Uterus (tissue), 3 donors: ENCODE measurements at regions not wholly inside any gene's neighbourhood (a gene's known extent, or its start where the extent isn't known, plus 50 kb on each side); places are given as distances from the start of the nearest gene placed in this dataset.
"Not testable (repeated sequence)": the region's sequence is repeated elsewhere in the genome, so short reads cannot be mapped to it uniquely, and the experiment has no call there.

Experiments used
- DNase-seq, 2 donors: peaks; one replicate each; pipeline ENCODE4 v3.0.0-alpha.2; 2019 to 2020
- H3K27ac ChIP-seq, 2 donors: fragments of 200-600 bp; sonication (generic); 1 replicate in 1 of 2; 2 replicates in 1 of 2; pipeline ENCODE4 v1.5.1; 2016 to 2018
- H3K27me3 ChIP-seq, 2 donors: fragments of 200-600 bp; sonication (generic); one replicate each; pipeline ENCODE4 v1.5.1; 2018 to 2019; ENCODE audit warnings: control low read depth in 1 of 2
- H3K36me3 ChIP-seq, 2 donors: fragments of 200-600 bp; sonication (generic); one replicate each; pipeline ENCODE4 v1.5.1; 2019; ENCODE audit warnings: control low read depth in 1 of 2
- H3K4me1 ChIP-seq, 2 donors: fragments of 200-600 bp; sonication (generic); one replicate each; pipeline ENCODE4 v1.5.1; 2018 to 2019; ENCODE audit warnings: control low read depth in 1 of 2
- H3K4me3 ChIP-seq, 2 donors: fragments of 200-600 bp; sonication (generic); 1 replicate in 1 of 2; 2 replicates in 1 of 2; pipeline ENCODE4 v1.5.1; 2018 to 2019; ENCODE audit warnings: mild to moderate bottlenecking in 1 of 2
- H3K9me3 ChIP-seq, 2 donors: fragments of 200-600 bp; sonication (generic); one replicate each; pipeline ENCODE4 v1.5.1; 2019; ENCODE audit warnings: control low read depth in 1 of 2
- CTCF ChIP-seq, 4 experiments: fragments of 200-600 bp in 2 of 4; fragments of 450-650 bp in 2 of 4; sonication (generic) in 2 of 4; IDR thresholded peaks; one replicate each; pipeline ENCODE4 v1.5.1; 2016 to 2019; ENCODE audit warnings: antibody characterized with exemption in 4 of 4, mild to moderate bottlenecking in 2 of 4, moderate library complexity in 1 of 4
- POLR2A ChIP-seq, 2 donors: fragments of 450-650 bp; IDR thresholded peaks; one replicate each; pipeline ENCODE4 v1.6.1; 2016; ENCODE audit warnings: antibody characterized with exemption in 2 of 2, mild to moderate bottlenecking in 1 of 2, moderate library complexity in 1 of 2
- intact Hi-C: fragments of 100-400 bp; cut with DNase I; formaldehyde crosslinking; loops from one replicate; pipeline ENCODE4 v1.15.1; 2023; ENCODE audit warnings: low total_unique reads
- donor health status: DM: yes; HTN: yes; CAD: no.

- no peak overlapping the region for H3K4me3 ChIP-seq
- H3K4me1 ChIP-seq: no peaks in the 10 kb centered on the region
- H3K36me3 ChIP-seq: no peaks in the 10 kb centered on the region
- H3K9me3 ChIP-seq: no peaks in the 10 kb centered on the region
- intact Hi-C loops: no loop called here
- no peaks in the 10 kb centered on the region for H3K27me3 ChIP-seq
- H3K27ac ChIP-seq: no peak overlapping the region
- TF ChIP-seq POLR2A (IDR thresholded peaks at IDR 0.05): no peak
- no peak for TF ChIP-seq CTCF (IDR thresholded peaks at IDR 0.05)
- DNase-seq: no peak
Measured at GRCh38 chr4:154120690-154121345, 331.9 kb upstream of the SFRP2 start.

- intact Hi-C loops: no loop called here
- no peaks in the 10 kb centered on the region for H3K4me1 ChIP-seq
- H3K9me3 ChIP-seq: no peaks in the 10 kb centered on the region
- H3K4me3 ChIP-seq: no peak overlapping the region
- DNase-seq: no peak
- H3K27ac ChIP-seq: no peak overlapping the region
- TF ChIP-seq POLR2A (IDR thresholded peaks at IDR 0.05): no peak
- TF ChIP-seq CTCF (IDR thresholded peaks at IDR 0.05): no peak
- no peaks in the 10 kb centered on the region for H3K36me3 ChIP-seq
- no peaks in the 10 kb centered on the region for H3K27me3 ChIP-seq
Measured at GRCh38 chr4:154120006-154120676, 331.3 kb upstream of the SFRP2 start.

- DNase-seq: no peak
- intact Hi-C loops: no loop called here
- H3K36me3 ChIP-seq: no peaks in the 10 kb centered on the region
- H3K27ac ChIP-seq: no peak overlapping the region
- no peak overlapping the region for H3K4me3 ChIP-seq
- no peak for TF ChIP-seq POLR2A (IDR thresholded peaks at IDR 0.05)
- no peak for TF ChIP-seq CTCF (IDR thresholded peaks at IDR 0.05)
- no peaks in the 10 kb centered on the region for H3K9me3 ChIP-seq
- no peaks in the 10 kb centered on the region for H3K4me1 ChIP-seq
- no peaks in the 10 kb centered on the region for H3K27me3 ChIP-seq
Measured at GRCh38 chr4:154119317-154119716, 330.4 kb upstream of the SFRP2 start.

- H3K4me3 ChIP-seq, intact Hi-C loops, H3K4me1 ChIP-seq, H3K9me3 ChIP-seq, H3K36me3 ChIP-seq, H3K27me3 ChIP-seq, H3K27ac ChIP-seq, DNase-seq: not testable (repeated sequence)
Measured at GRCh38 chr4:154117726-154118125, 328.8 kb upstream of the SFRP2 start.

GRCh38 chr4:154107337-154107736 is 318.5 kb upstream of the SFRP2 start:
- TF ChIP-seq POLR2A (IDR thresholded peaks at IDR 0.05): no peak
- no peak for TF ChIP-seq CTCF (IDR thresholded peaks at IDR 0.05)
- DNase-seq: no peak
- Histone ChIP-seq H3K27ac (no peak overlapping the region), H3K9me3 (no peaks in the 10 kb centered on the region), H3K4me3 (no peak overlapping the region), H3K36me3 (no peaks in the 10 kb centered on the region), H3K27me3 (no peaks in the 10 kb centered on the region), H3K4me1 (no peaks in the 10 kb centered on the region)
- intact Hi-C loops: no loop called here
